Jurkat, Clone E6-1 (cell line): ENCODE measurements at regions not wholly inside any gene's neighbourhood (a gene's known extent, or its start where the extent isn't known, plus 50 kb on each side); places are given as distances from the start of the nearest gene placed in this dataset.

Experiments
- DNase-seq: peaks from one replicate; pipeline ENCODE4 v3.0.0-alpha.2; 2011; ENCODE audit warnings: low read depth, low spot score
- H3K4me3 ChIP-seq: 2 replicates; pipeline ENCODE4 v1.5.1; 2011; ENCODE audit warnings: mild to moderate bottlenecking, low read length, control low read depth, moderate library complexity

- H3K4me3 ChIP-seq, result no peak overlapping the region
- no peak for DNase-seq
Measured at GRCh38 chr3:66588340-66588847, 87.6 kb upstream of the LRIG1 start.

GRCh38 chr3:66592016-66592761 lies 91.4 kb upstream of the LRIG1 start:
- no peak for DNase-seq
- no peak overlapping the region for H3K4me3 ChIP-seq

- DNase-seq, result no peak
- H3K4me3 ChIP-seq, result no peak overlapping the region
Measured at GRCh38 chr3:66592927-66593625, 92.3 kb upstream of the LRIG1 start.

GRCh38 chr3:66593978-66594377 lies 93.2 kb upstream of the LRIG1 start:
- DNase-seq, result no peak
- no peak overlapping the region for H3K4me3 ChIP-seq

GRCh38 chr3:66597308-66597863 lies 96.6 kb upstream of the LRIG1 start:
- DNase-seq, result no peak
- H3K4me3 ChIP-seq, result no peak overlapping the region

GRCh38 chr3:66598168-66598567 lies 97.3 kb upstream of the LRIG1 start:
- no peak for DNase-seq

GRCh38 chr3:66602237-66602636 lies 101.4 kb upstream of the LRIG1 start:
- H3K4me3 ChIP-seq, result no peak overlapping the region

More at GRCh38 chr3:66598168-66598567, 97.3 kb upstream of the LRIG1 start:
- H3K4me3 ChIP-seq, result no peak overlapping the region

GRCh38 chr3:66602691-66603090 lies 101.9 kb upstream of the LRIG1 start:
- no peak overlapping the region for H3K4me3 ChIP-seq
- DNase-seq, result no peak

More at GRCh38 chr3:66602237-66602636, 101.4 kb upstream of the LRIG1 start:
- DNase-seq, result no peak

- DNase-seq, result peak; percentile 56
- H3K4me3 ChIP-seq, result no peak overlapping the region
Measured at GRCh38 chr3:66603151-66603611, 102.4 kb upstream of the LRIG1 start.

- no peak overlapping the region for H3K4me3 ChIP-seq
- DNase-seq, result no peak
Measured at GRCh38 chr3:66604481-66604880, 103.7 kb upstream of the LRIG1 start.

- no peak for DNase-seq
- H3K4me3 ChIP-seq, result no peak overlapping the region
Measured at GRCh38 chr3:66606126-66606525, 105.3 kb upstream of the LRIG1 start.

- no peak overlapping the region for H3K4me3 ChIP-seq
- DNase-seq, result no peak
Measured at GRCh38 chr3:66606868-66607267, 106.0 kb upstream of the LRIG1 start.

GRCh38 chr3:66609660-66610561 lies 109.1 kb upstream of the LRIG1 start:
- no peak overlapping the region for H3K4me3 ChIP-seq
- no peak for DNase-seq

- DNase-seq, result no peak
- no peak overlapping the region for H3K4me3 ChIP-seq
Measured at GRCh38 chr3:66610562-66610909, 109.7 kb upstream of the LRIG1 start.

GRCh38 chr3:66615643-66616301 lies 115.0 kb upstream of the LRIG1 start:
- no peak overlapping the region for H3K4me3 ChIP-seq
- no peak for DNase-seq

GRCh38 chr3:66617351-66617750 lies 116.5 kb upstream of the LRIG1 start:
- no peak for DNase-seq

GRCh38 chr3:66618066-66618465 lies 117.2 kb upstream of the LRIG1 start:
- H3K4me3 ChIP-seq, result no peak overlapping the region
- no peak for DNase-seq

More at GRCh38 chr3:66617351-66617750, 116.5 kb upstream of the LRIG1 start:
- H3K4me3 ChIP-seq, result no peak overlapping the region

- DNase-seq, result no peak
- no peak overlapping the region for H3K4me3 ChIP-seq
Measured at GRCh38 chr3:66620296-66620695, 119.5 kb upstream of the LRIG1 start.
